T-helper 17 cell (primary cell): ENCODE measurements at regions not wholly inside any gene's neighbourhood (a gene's known extent, or its start where the extent isn't known, plus 50 kb on each side); places are given as distances from the start of the nearest gene placed in this dataset.
"Not testable (repeated sequence)": the region's sequence is repeated elsewhere in the genome, so short reads cannot be mapped to it uniquely, and the experiment has no call there.

Experiments used
- ATAC-seq: fragments of 150-1000 bp; cut with Tn5 transposase; 2 replicates; pipeline ENCODE4 v1.10.0; 2021; ENCODE audit warnings: mild to moderate bottlenecking, moderate library complexity
- DNase-seq, 3 donors: peaks; one replicate each; pipeline versions ENCODE4 v3.0.0 to v3.0.0-alpha.2; 2020 to 2021
- H3K9me3 ChIP-seq: one replicate; pipeline ENCODE4 v1.7.0; 2013; ENCODE audit warnings: low read length, mild to moderate bottlenecking; ENCODE audit not compliant: control insufficient read depth, poor library complexity, severe bottlenecking
- H3K27ac Mint-ChIP-seq: one replicate; pipeline ENCODE4 v1.8.0; 2022; ENCODE audit warnings: mild to moderate bottlenecking, moderate library complexity, mixed read lengths
- H3K27me3 Mint-ChIP-seq: one replicate; pipeline ENCODE4 v1.8.0; 2022; ENCODE audit warnings: mixed read lengths
- H3K36me3 Mint-ChIP-seq: one replicate; pipeline ENCODE4 v1.8.0; 2022; ENCODE audit warnings: low read depth, mixed read lengths
- H3K4me1 Mint-ChIP-seq: one replicate; pipeline ENCODE4 v1.8.0; 2022; ENCODE audit warnings: mild to moderate bottlenecking, mixed read lengths
- H3K4me3 Mint-ChIP-seq: one replicate; pipeline ENCODE4 v1.8.0; 2022; ENCODE audit warnings: mild to moderate bottlenecking, moderate library complexity, mixed read lengths

DNA sequence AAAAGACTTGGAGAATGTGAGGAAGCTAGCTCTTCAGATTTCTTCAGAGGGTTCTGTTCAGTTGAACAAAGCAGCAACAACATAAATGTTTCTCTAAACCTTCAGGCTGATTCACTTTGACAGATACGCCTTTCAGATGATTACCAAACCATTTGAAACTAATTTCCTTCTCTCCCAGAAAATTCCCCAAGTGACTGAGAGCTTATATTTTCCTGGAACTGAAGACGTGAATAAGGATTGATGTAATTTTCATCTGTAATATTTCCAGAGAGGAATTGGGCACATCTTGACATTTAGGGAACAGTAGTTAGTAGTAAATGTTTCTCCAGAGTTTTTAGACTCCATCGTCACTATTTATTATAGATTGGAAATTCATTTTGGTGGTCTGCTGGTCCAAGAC lies 108.6 kb upstream of the AADACL2 start:
- H3K4me3 Mint-ChIP-seq, result no peak overlapping the region
- no peak overlapping the region for H3K27ac Mint-ChIP-seq
- no peaks in the 10 kb centered on the region for H3K9me3 ChIP-seq
- peaks cover 15% of the 10 kb centered on the region for H3K27me3 Mint-ChIP-seq
- DNase-seq, result no peak
- H3K36me3 Mint-ChIP-seq, result no peaks in the 10 kb centered on the region
- no peak for ATAC-seq
- H3K4me1 Mint-ChIP-seq, result no peaks in the 10 kb centered on the region

DNA sequence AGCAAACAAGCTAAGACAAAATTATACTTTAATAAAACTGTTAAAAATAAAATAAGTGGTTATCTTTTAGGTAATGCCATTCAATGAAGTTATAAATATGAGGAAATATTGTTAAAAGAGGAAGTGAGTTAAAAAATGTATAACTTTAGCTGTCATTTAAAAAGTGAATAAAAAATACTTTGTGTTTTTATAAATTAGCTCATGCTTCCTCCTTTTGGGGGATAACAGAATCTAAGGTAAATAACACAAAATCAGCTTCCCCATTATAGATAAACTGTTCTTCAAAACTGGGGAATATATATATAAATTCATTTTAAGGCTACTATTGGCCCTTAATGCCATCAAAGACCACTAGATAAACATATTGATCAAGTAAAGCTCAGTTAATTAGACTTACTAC lies 113.7 kb upstream of the AADACL2 start:
- H3K36me3 Mint-ChIP-seq, result no peaks in the 10 kb centered on the region
- H3K27ac Mint-ChIP-seq, result no peak overlapping the region
- peaks cover 5% of the 10 kb centered on the region for H3K27me3 Mint-ChIP-seq
- ATAC-seq (no peak), DNase-seq (no peak)
- H3K9me3 ChIP-seq, result no peaks in the 10 kb centered on the region
- no peak overlapping the region for H3K4me3 Mint-ChIP-seq
- H3K4me1 Mint-ChIP-seq, result no peaks in the 10 kb centered on the region

DNA sequence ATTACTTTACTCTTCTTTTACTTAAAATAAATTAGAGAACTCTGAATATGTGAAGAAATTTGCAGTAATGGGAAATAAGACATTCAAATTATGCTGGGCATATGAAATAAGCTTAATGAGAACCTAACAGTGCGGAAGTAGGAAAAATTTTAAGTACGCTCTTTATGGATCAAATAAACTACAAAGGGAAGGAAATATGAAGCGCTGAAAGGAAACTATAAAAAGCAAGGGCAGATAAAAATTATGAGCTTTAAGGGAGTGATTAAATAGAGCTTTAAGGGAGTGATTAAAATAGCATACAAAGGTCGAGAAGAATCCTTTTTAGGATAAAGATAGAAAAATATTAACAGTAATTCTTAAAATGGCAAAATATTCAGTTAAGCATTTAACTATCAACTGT lies 118.3 kb upstream of the AADACL2 start:
- Mint-ChIP-seq H3K4me3 (no peak overlapping the region), H3K27me3 (peaks cover 5% of the 10 kb centered on the region), H3K36me3 (no peaks in the 10 kb centered on the region), H3K4me1 (no peaks in the 10 kb centered on the region), H3K27ac (no peak overlapping the region)
- H3K9me3 ChIP-seq, result no peaks in the 10 kb centered on the region
- DNase-seq (no peak), ATAC-seq (no peak)

DNA sequence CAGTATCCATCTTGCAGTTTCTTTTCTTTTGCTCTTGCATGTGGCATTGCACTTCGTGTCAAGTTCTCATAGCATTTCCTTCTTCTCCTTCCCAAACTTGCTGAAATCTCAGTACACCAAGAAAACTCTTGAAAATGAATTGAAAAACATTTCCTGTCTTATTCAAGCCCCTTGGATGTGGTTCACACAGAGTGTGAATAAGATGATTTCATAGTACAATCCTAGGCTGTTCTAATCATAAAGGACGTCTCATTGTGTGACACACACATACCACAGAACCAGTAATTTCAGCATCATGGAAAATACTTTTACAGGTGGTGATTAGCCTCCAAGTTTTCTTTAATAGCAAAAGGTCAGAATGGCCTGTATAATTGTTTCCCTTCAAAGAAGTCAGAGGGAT lies 121.6 kb upstream of the AADACL2 start:
- Mint-ChIP-seq H3K4me1 (no peaks in the 10 kb centered on the region), H3K27ac (no peak overlapping the region), H3K4me3 (no peak overlapping the region), H3K27me3 (no peaks in the 10 kb centered on the region), H3K36me3 (no peaks in the 10 kb centered on the region)
- H3K9me3 ChIP-seq, result no peaks in the 10 kb centered on the region
- ATAC-seq (no peak), DNase-seq (no peak)

DNA sequence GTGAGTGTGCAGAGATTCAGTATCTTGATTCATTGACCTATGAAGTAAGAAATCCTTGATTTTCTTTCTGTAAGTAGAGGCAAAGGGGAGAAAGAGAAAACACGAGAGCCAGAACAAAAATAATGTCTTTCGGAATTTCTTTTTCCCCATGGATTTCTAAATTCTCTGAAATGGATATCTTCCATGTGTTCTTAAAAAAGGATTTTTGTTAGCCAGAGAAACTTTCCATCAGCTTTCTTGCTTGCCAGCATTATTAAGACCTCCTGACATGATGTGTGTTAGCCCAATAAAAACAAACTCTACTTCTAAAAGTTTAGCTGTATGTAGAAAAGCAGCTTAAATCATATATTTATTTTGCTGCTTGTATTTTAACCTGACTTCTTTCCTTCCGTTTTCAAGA lies 122.3 kb upstream of the AADACL2 start:
- no peak overlapping the region for H3K4me3 Mint-ChIP-seq
- H3K9me3 ChIP-seq, result no peaks in the 10 kb centered on the region
- H3K4me1 Mint-ChIP-seq, result no peaks in the 10 kb centered on the region
- H3K36me3 Mint-ChIP-seq, result no peaks in the 10 kb centered on the region
- H3K27ac Mint-ChIP-seq, result no peak overlapping the region
- DNase-seq (no peak), ATAC-seq (no peak)
- H3K27me3 Mint-ChIP-seq, result peaks cover 4% of the 10 kb centered on the region

DNA sequence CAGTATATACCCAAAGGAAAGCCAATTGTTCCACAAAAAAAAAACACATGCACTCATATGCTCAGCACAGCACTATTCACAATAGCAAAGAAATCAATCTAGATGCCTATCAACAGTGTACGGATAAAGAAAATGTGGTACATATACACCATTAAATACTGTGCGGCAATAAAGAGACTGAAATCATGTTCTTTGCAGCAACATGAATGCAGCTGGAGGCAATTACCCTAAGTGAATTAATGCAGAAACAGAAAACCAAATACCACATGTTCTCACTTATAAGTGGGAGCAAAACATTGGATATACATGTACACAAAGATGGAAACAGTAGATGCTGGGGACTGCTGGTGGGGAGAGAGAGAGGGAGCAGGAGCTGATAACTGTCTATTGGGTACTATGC lies 124.2 kb upstream of the AADACL2 start:
- no peaks in the 10 kb centered on the region for H3K36me3 Mint-ChIP-seq
- ATAC-seq (no peak), DNase-seq (no peak)
- H3K27me3 Mint-ChIP-seq, result peaks cover 6% of the 10 kb centered on the region
- no peaks in the 10 kb centered on the region for H3K9me3 ChIP-seq
- H3K4me3 Mint-ChIP-seq, result no peak overlapping the region
- H3K4me1 Mint-ChIP-seq, result no peaks in the 10 kb centered on the region
- H3K27ac Mint-ChIP-seq, result no peak overlapping the region

DNA sequence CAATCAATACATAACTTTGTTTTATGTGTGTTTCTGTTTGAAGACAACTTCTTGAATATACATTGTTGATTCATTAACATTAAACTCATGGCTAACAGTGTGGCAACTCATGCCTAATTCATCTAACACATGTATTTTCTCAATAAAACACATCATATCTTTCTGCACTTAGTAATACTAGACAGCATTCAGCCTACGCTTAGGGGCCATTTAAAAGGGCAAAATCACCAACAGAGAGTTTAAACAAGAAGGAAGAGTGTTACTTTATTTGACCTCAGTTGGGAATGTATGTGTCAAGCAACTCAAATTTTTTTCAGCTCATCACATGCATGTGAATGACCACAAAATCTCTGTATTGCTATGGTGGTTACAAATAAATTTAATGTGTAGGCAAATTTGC lies 128.8 kb upstream of the AADACL2 start:
- Mint-ChIP-seq H3K4me3 (no peak overlapping the region), H3K36me3 (no peaks in the 10 kb centered on the region), H3K27ac (no peak overlapping the region), H3K4me1 (no peaks in the 10 kb centered on the region), H3K27me3 (peaks cover 10% of the 10 kb centered on the region)
- ATAC-seq, result no peak
- no peaks in the 10 kb centered on the region for H3K9me3 ChIP-seq
- DNase-seq, result no peak

DNA sequence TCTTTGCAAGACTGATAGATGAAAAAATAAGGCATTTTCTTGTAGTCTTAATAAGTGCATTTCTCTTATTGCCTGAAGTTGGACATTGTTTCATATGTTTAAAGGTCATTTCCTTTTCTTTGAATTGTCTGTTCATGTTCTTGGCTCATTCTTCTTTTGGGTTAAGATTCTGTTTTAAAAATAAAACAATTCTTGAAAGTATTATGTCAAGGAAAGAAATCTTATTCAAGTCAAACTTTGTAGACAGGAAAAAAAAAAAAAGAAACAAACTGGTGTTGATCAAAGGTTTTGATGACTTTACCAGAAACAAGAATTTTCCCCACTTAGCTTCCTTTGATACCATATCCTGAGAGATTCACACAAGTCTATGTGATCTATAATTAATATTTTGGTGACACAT lies 132.9 kb upstream of the AADACL2 start:
- H3K4me3 Mint-ChIP-seq, result no peak overlapping the region
- H3K4me1 Mint-ChIP-seq, result no peaks in the 10 kb centered on the region
- peaks cover 11% of the 10 kb centered on the region for H3K27me3 Mint-ChIP-seq
- no peak for ATAC-seq
- no peak overlapping the region for H3K27ac Mint-ChIP-seq
- no peaks in the 10 kb centered on the region for H3K9me3 ChIP-seq
- no peak for DNase-seq
- H3K36me3 Mint-ChIP-seq, result peaks cover 2% of the 10 kb centered on the region

DNA sequence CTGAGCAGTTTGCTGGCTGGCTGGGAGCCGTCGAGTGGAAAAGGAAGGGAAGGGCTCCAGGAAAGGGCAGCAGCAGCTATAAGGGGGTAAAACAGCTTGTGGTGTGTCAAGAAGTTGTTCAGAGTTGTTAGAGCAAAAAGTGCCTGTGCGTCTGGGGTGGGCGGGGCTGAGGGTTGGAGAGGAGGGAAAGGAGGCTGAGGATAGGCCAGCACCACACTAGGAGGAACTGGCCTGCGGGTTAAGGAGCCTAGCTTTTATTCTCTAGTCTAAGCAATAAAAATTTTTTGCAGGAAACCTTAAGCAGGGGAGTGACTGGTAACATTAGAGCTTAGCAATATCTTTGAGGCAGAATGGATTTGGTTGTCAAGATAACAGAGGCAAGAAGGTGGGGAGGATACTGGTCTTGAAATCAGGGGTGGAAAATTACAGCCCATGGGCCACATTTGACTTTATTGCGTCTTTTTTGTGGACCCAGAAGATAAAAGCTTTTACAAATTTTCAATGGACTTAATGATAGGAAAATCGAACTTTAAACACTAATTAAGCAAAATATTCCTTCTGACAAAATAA lies 134.5 kb upstream of the AADACL2 start:
- H3K4me3 Mint-ChIP-seq, result no peak overlapping the region
- ATAC-seq (no peak), DNase-seq (no peak)
- H3K9me3 ChIP-seq, result no peaks in the 10 kb centered on the region
- H3K27ac Mint-ChIP-seq, result no peak overlapping the region
- peaks cover 11% of the 10 kb centered on the region for H3K27me3 Mint-ChIP-seq
- H3K4me1 Mint-ChIP-seq, result no peaks in the 10 kb centered on the region
- peaks cover 2% of the 10 kb centered on the region for H3K36me3 Mint-ChIP-seq

DNA sequence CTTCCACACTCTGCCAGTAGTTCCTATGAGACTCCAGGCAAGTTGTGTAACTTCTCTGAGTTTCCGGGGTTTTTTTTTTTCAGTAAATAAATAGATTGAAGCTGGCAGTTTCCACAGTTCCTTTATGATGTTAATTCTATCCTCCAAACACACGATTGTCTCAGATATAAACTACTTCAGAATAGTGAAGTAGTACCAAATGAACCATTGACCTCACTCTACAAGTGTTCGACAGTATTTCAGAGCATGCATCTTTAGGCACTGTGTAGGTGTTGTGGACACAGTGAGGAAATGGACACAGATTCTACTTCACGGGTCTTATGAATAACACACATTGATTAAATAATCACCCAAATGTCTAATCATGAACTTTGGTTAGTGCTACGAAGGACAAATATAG lies 136.1 kb upstream of the IGSF10 start:
- Mint-ChIP-seq H3K4me1 (no peaks in the 10 kb centered on the region), H3K27ac (no peak overlapping the region), H3K36me3 (peaks cover 2% of the 10 kb centered on the region), H3K4me3 (no peak overlapping the region), H3K27me3 (peaks cover 11% of the 10 kb centered on the region)
- H3K9me3 ChIP-seq, result no peaks in the 10 kb centered on the region
- DNase-seq (no peak), ATAC-seq (no peak)

DNA sequence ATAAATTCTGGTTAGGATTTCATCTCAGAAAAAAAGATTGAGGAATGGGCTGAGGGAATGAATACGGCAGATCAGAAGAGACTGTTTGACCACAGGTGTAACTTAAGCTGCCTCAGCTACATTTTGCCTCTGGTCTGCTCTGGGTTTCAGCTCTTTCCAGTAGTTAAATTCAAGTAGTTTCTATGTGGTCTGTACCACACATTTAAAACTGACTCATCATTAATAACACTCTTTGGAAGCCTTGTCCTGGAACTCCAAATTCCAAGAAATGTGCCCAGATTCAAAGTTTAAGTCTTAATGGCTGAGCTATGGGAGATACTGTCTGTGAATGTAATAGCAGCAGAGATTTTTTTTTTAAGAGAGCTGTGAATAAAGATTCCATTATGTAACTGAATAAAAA lies 133.1 kb upstream of the IGSF10 start:
- peaks cover 4% of the 10 kb centered on the region for H3K27me3 Mint-ChIP-seq
- no peaks in the 10 kb centered on the region for H3K4me1 Mint-ChIP-seq
- H3K27ac Mint-ChIP-seq, result no peak overlapping the region
- ATAC-seq (no peak), DNase-seq (no peak)
- H3K4me3 Mint-ChIP-seq, result no peak overlapping the region
- H3K9me3 ChIP-seq, result no peaks in the 10 kb centered on the region
- peaks cover 1% of the 10 kb centered on the region for H3K36me3 Mint-ChIP-seq

DNA sequence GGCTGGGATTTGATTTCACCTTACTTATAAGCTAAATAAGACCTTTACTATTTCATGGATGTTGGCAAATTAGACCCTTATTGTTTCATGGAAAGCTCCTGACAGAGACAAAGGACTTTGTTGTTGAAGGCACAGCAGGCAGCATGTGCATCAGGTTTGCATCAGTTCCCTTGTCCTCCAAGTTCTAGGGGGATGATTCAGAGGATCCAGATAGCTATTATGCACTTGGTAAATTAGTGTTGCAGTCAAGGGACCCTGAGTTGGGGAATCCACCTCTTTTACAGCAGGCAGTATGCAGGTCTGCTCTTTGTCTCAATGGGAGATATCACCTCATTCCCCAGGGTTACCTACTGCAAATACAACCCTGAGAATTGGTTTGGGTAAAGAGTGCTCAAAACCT lies 131.4 kb upstream of the IGSF10 start:
- DNase-seq, result no peak
- no peaks in the 10 kb centered on the region for H3K4me1 Mint-ChIP-seq
- no peak overlapping the region for H3K4me3 Mint-ChIP-seq
- no peak for ATAC-seq
- H3K36me3 Mint-ChIP-seq, result no peaks in the 10 kb centered on the region
- H3K27me3 Mint-ChIP-seq, result peaks cover 5% of the 10 kb centered on the region
- H3K27ac Mint-ChIP-seq, result no peak overlapping the region
- no peaks in the 10 kb centered on the region for H3K9me3 ChIP-seq

DNA sequence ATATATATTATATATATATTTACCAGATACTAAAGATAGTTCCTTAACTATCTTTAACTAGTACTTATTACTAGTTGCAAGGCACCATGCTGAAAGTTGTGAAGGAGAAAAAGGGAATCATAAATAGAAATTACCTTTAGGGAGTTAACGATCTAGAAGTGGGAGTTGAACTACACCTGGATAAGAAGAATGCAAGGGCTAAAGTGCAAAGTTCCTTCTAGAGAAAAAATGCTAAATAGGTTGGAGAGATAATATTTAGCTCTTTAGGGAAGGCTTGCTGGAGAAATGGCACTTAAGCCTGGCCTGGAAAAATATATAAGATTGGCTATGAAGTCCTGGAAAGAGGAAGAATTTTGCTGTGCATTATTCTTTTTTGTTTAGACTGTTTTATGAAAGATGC lies 130.6 kb upstream of the IGSF10 start:
- no peaks in the 10 kb centered on the region for H3K9me3 ChIP-seq
- no peak for DNase-seq
- Mint-ChIP-seq H3K4me1 (no peaks in the 10 kb centered on the region), H3K27ac (no peak overlapping the region), H3K4me3 (no peak overlapping the region), H3K27me3 (peaks cover 9% of the 10 kb centered on the region), H3K36me3 (no peaks in the 10 kb centered on the region)
- ATAC-seq, result no peak

DNA sequence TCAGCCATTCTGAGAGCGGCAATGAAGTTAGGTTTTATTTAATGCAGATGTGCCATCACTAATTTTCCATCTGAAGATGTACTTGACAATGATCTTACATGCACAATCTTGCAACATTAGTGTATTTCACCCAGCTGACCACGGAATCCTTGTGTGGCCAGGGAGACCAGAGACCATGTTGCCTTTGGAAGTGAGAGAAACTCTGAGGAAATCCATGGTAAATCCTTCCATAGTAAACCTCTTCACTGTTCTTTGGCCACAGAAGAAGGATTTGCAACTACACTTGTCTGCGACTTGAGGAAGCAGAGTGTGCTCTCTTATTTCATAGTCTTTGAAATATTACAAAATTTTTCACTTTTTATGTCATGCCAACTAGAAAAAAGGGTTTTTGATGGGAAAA lies 128.4 kb upstream of the IGSF10 start:
- no peaks in the 10 kb centered on the region for H3K36me3 Mint-ChIP-seq
- no peaks in the 10 kb centered on the region for H3K9me3 ChIP-seq
- ATAC-seq (no peak), DNase-seq (no peak)
- H3K27me3 Mint-ChIP-seq, result peaks cover 20% of the 10 kb centered on the region
- no peaks in the 10 kb centered on the region for H3K4me1 Mint-ChIP-seq
- no peak overlapping the region for H3K4me3 Mint-ChIP-seq
- H3K27ac Mint-ChIP-seq, result no peak overlapping the region

DNA sequence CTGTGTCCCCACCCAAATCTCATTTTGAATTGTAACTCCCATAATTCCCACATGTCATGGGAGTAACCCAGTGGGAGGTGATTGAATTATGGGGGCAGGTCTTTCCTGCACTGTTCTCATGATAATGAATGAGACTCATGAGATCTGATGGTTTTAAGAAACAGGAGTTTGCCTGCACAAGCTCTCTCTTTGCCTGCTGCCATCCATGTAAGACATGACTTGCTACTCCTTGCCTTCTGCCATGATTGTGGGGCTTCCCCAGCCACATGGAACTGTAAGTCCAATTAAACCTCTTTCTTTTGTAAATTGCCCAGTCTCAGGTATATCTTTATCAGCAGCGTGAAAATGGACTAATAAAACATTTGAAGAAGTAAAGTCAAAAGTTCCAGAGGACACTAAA lies 126.8 kb upstream of the IGSF10 start:
- not testable (repeated sequence) for H3K4me3 Mint-ChIP-seq, H3K4me1 Mint-ChIP-seq, H3K27ac Mint-ChIP-seq, H3K36me3 Mint-ChIP-seq, DNase-seq, ATAC-seq, H3K9me3 ChIP-seq
- H3K27me3 Mint-ChIP-seq, result peaks cover 23% of the 10 kb centered on the region
